Right lobe of liver (tissue), 6 donors: ENCODE measurements at regions not wholly inside any gene's neighbourhood (a gene's known extent, or its start where the extent isn't known, plus 50 kb on each side); places are given as distances from the start of the nearest gene placed in this dataset.

Experiments
- ATAC-seq, 4 donors: fragments of 200-7000 bp; cut with Tn5 transposase; one replicate each; pipeline ENCODE4 v1.9.1; 2020; ENCODE audit warnings: mild to moderate bottlenecking in 4 of 4, moderate library complexity in 4 of 4
- DNase-seq, 3 donors: peaks; one replicate each; pipeline ENCODE4 v3.0.0-alpha.2; 2020
- H3K27ac ChIP-seq, 3 donors: fragments of 200-600 bp; one replicate each; pipeline ENCODE4 v1.8.0; 2022
- H3K27me3 ChIP-seq, 2 donors: fragments of 200-600 bp; one replicate each; pipeline ENCODE4 v1.8.0; 2022
- H3K36me3 ChIP-seq, 4 donors: fragments of 200-600 bp; sonication (generic) in 1 of 4; one replicate each; pipeline versions ENCODE4 v1.5.1 to v1.8.0; 2017 to 2022; ENCODE audit warnings: control low read depth in 1 of 4
- H3K4me1 ChIP-seq, 4 donors: fragments of 200-600 bp; sonication (generic) in 1 of 4; one replicate each; pipeline versions ENCODE4 v1.5.1 to v1.8.0; 2017 to 2022; ENCODE audit warnings: control low read depth in 1 of 4
- H3K4me3 ChIP-seq, 3 donors: fragments of 200-600 bp; one replicate each; pipeline ENCODE4 v1.8.0; 2022
- H3K9me3 ChIP-seq, 4 donors: fragments of 200-600 bp; sonication (generic) in 1 of 4; one replicate each; pipeline versions ENCODE4 v1.5.1 to v1.8.0; 2017 to 2022; ENCODE audit warnings: control low read depth in 1 of 4
- POLR2A ChIP-seq: fragments of 450-650 bp; IDR thresholded peaks from one replicate; pipeline ENCODE4 v1.6.1; 2017; ENCODE audit warnings: antibody characterized with exemption, mild to moderate bottlenecking
- WGBS: methylation state at CpG from one replicate; pipeline ENCODE4 v1.1.6; 2018; ENCODE audit warnings: low coverage, low lambda C conversion rate; ENCODE audit not compliant: insufficient coverage; ENCODE audit errors: missing lambda C conversion rate; 5-methylcytosine and 5-hydroxymethylcytosine counted together
- intact Hi-C, 2 donors: fragments of 100-400 bp; cut with DNase I; formaldehyde crosslinking; loops; one replicate each; pipeline versions ENCODE4 v1.11.2 to v1.14.1; 2022
- TF ChIP-seq, protein P1 (sequence below), 4 donors: fragments of 200-600 bp in 3 of 4; fragments of 450-650 bp in 1 of 4; IDR thresholded peaks; one replicate each; pipeline versions ENCODE4 v1.5.1 to v1.8.0; 2016 to 2022; ENCODE audit warnings: antibody characterized with exemption in 4 of 4, mild to moderate bottlenecking in 2 of 4
- donor health status: DM: no; HTN: yes; CAD: no.
- donor health status: DM: no; HTN: no; CAD: no.
- donor health status: DM: no; HTN: no; CAD: no.
- donor health status: DM: no; HTN: yes; CAD: no.
- donor health status: DM: no; HTN: yes; CAD: no.

DNA sequence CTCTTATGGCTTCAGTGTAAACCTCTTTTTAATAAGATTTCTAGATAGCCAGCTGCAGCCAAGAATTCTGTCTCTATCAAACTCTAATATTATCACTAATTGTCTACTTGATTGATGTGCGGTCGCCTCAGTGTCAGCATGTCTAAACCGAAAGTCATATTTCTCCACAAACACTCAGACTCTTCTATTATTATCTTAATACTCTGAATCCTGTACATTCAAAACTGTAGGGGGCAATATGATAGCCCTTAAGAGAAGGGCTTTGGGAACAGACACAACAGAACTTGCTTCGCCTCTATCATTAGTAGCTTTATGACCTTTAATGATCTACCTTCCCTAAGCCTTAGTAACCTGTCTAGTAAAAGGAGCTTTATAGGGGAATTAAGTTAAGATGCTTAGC is 379.7 kb upstream of the PTCHD4 start:
- intact Hi-C loops: no loop called here
- TF ChIP-seq POLR2A: no peak
- TF ChIP-seq, protein P1, sequence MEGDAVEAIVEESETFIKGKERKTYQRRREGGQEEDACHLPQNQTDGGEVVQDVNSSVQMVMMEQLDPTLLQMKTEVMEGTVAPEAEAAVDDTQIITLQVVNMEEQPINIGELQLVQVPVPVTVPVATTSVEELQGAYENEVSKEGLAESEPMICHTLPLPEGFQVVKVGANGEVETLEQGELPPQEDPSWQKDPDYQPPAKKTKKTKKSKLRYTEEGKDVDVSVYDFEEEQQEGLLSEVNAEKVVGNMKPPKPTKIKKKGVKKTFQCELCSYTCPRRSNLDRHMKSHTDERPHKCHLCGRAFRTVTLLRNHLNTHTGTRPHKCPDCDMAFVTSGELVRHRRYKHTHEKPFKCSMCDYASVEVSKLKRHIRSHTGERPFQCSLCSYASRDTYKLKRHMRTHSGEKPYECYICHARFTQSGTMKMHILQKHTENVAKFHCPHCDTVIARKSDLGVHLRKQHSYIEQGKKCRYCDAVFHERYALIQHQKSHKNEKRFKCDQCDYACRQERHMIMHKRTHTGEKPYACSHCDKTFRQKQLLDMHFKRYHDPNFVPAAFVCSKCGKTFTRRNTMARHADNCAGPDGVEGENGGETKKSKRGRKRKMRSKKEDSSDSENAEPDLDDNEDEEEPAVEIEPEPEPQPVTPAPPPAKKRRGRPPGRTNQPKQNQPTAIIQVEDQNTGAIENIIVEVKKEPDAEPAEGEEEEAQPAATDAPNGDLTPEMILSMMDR (IDR thresholded peaks at IDR 0.05): no peak
- no peak overlapping the region for H3K4me3 ChIP-seq
- H3K27me3 ChIP-seq: no peaks in the 10 kb centered on the region
- no peak overlapping the region for H3K27ac ChIP-seq
- DNase-seq: no peak
- H3K4me1 ChIP-seq: no peaks in the 10 kb centered on the region
- H3K36me3 ChIP-seq: no peaks in the 10 kb centered on the region
- WGBS: 54% methylated on average over 4 of the region's 4 CpGs
- no peaks in the 10 kb centered on the region for H3K9me3 ChIP-seq
- ATAC-seq: no peak

- no peak for ATAC-seq
- no peaks in the 10 kb centered on the region for H3K27me3 ChIP-seq
- no peaks in the 10 kb centered on the region for H3K36me3 ChIP-seq
- intact Hi-C loops: no loop called here
- WGBS: 75% methylated on average over 2 of the region's 3 CpGs
- H3K9me3 ChIP-seq: no peaks in the 10 kb centered on the region
- H3K4me1 ChIP-seq: no peaks in the 10 kb centered on the region
- no peak overlapping the region for H3K27ac ChIP-seq
- H3K4me3 ChIP-seq: no peak overlapping the region
- DNase-seq: no peak
- TF ChIP-seq, protein P1 (IDR thresholded peaks at IDR 0.05): no peak
- TF ChIP-seq POLR2A: no peak
These were observed 375.9 kb upstream of the PTCHD4 start for GRCh38 chr6:48486876-48487275.

DNA sequence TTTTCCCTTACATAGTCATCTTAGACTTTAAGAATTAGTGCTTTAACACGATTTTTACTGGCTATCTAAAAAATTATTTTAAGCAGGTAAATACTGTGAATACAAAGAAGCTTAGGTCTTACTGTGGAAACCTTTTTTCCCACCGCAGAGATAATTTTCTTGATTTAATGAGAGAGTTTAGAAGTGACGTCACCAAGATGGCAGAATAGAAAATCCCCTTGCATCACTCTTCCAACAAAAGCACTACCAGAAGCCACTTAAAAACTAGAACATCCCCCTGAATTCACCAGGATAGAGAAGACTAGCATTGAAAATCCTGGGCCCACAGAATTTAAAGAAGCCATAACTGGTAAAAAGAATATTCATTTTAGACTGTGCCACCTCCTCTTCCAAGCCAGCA is 375.4 kb upstream of the PTCHD4 start:
- Histone ChIP-seq H3K4me3 (no peak overlapping the region), H3K4me1 (no peaks in the 10 kb centered on the region), H3K27me3 (no peaks in the 10 kb centered on the region), H3K9me3 (no peaks in the 10 kb centered on the region), H3K27ac (no peak overlapping the region), H3K36me3 (no peaks in the 10 kb centered on the region)
- 45% methylated on average over 3 of the region's 3 CpGs for WGBS
- TF ChIP-seq POLR2A: no peak
- TF ChIP-seq, protein P1 (IDR thresholded peaks at IDR 0.05): no peak
- no peak for ATAC-seq
- intact Hi-C loops: no loop called here
- DNase-seq: no peak

GRCh38 chr6:48476257-48476656 is 365.3 kb upstream of the PTCHD4 start:
- intact Hi-C loops: no loop called here
- Histone ChIP-seq H3K4me3 (no peak overlapping the region), H3K4me1 (no peaks in the 10 kb centered on the region), H3K9me3 (no peaks in the 10 kb centered on the region), H3K27ac (no peak overlapping the region), H3K36me3 (no peaks in the 10 kb centered on the region), H3K27me3 (no peaks in the 10 kb centered on the region)
- no peak for TF ChIP-seq POLR2A
- TF ChIP-seq, protein P1 (IDR thresholded peaks at IDR 0.05): peak in 2 of 4 donors; percentile 12 to 13
- no peak for DNase-seq
- peak in 1 of 4 donors; percentile 22 for ATAC-seq

DNA sequence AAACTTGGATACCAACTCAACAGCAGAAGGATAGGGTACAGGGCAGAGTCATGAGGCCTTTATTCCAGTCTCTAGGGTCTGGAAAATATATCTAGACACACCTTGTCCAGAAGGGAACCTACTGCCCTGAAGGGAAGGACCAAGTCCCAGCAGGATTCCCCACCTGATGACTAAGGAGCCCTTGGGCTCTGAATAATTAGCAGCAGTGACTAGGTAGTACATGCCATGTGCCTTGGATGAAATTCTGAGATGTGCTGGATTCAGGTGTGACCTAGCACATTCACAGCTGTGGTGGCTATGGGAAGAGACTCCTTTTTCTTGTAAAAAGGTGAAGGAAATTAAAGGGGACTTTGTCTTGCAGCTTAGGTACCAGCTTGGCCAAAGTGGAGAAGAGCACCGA is 364.3 kb upstream of the PTCHD4 start:
- DNase-seq: no peak
- WGBS: 78% methylated on average over 1 of the region's 1 CpG
- intact Hi-C loops: no loop called here

More for the DNA sequence above, 364.3 kb upstream of the PTCHD4 start:
- Histone ChIP-seq H3K36me3 (no peaks in the 10 kb centered on the region), H3K4me1 (no peaks in the 10 kb centered on the region), H3K4me3 (no peak overlapping the region), H3K27ac (no peak overlapping the region), H3K9me3 (no peaks in the 10 kb centered on the region), H3K27me3 (no peaks in the 10 kb centered on the region)
- ATAC-seq: no peak
- TF ChIP-seq, protein P1 (IDR thresholded peaks at IDR 0.05): no peak
- no peak for TF ChIP-seq POLR2A
